OCI-LY7 (cell line): ENCODE measurements at regions not wholly inside any gene's neighbourhood (a gene's known extent, or its start where the extent isn't known, plus 50 kb on each side); places are given as distances from the start of the nearest gene placed in this dataset.

Source experiments
- EZH2phosphoT487 ChIP-seq: fragments of 200-600 bp; sonication (generic); IDR thresholded peaks from 2 replicates; pipeline ENCODE4 v1.6.1; 2018; ENCODE audit warnings: low read depth, borderline replicate concordance, mild to moderate bottlenecking, mixed run types, antibody characterized with exemption, low read length, moderate library complexity, mixed read lengths
- TF ChIP-seq, protein P1 (sequence below): fragments of 200-600 bp; sonication (generic); conservative IDR thresholded peaks from 2 replicates; pipeline ENCODE4 v1.5.1; 2014; ENCODE audit warnings: mild to moderate bottlenecking, antibody characterized with exemption, low read length, moderate library complexity, mixed read lengths

- TF ChIP-seq, protein P1, sequence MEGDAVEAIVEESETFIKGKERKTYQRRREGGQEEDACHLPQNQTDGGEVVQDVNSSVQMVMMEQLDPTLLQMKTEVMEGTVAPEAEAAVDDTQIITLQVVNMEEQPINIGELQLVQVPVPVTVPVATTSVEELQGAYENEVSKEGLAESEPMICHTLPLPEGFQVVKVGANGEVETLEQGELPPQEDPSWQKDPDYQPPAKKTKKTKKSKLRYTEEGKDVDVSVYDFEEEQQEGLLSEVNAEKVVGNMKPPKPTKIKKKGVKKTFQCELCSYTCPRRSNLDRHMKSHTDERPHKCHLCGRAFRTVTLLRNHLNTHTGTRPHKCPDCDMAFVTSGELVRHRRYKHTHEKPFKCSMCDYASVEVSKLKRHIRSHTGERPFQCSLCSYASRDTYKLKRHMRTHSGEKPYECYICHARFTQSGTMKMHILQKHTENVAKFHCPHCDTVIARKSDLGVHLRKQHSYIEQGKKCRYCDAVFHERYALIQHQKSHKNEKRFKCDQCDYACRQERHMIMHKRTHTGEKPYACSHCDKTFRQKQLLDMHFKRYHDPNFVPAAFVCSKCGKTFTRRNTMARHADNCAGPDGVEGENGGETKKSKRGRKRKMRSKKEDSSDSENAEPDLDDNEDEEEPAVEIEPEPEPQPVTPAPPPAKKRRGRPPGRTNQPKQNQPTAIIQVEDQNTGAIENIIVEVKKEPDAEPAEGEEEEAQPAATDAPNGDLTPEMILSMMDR, result no peak
- no peak for TF ChIP-seq EZH2phosphoT487
Observed at GRCh38 chr20:48535556-48535955, 292.2 kb downstream of the PREX1 start.
